ENCODE measurements at regions not wholly inside any gene's neighbourhood (a gene's known extent, or its start where the extent isn't known, plus 50 kb on each side); places are given as distances from the start of the nearest gene placed in this dataset.

GRCh38 chr5:17839848-17840247 is 205.6 kb downstream of the TAF11L14 start:
- intact Hi-C loops (cut with DNase I; ENCODE audit: low total_unique reads): no loop called here
- Histone ChIP-seq H3K27ac (no peak overlapping the region), H3K4me1 (no peaks in the 10 kb centered on the region), H3K36me3 (no peaks in the 10 kb centered on the region), H3K4me3 (no peak overlapping the region), H3K9me3 (peaks cover 0 to 4% of the 10 kb centered on the region in 2 donors), H3K27me3 (no peaks in the 10 kb centered on the region)
- no peak for DNase-seq (ENCODE audit: low spot score in 2 of 2)
- TF ChIP-seq CTCF (IDR thresholded peaks at IDR 0.05) (no peak), POLR2AphosphoS5 (IDR thresholded peaks at IDR 0.05) (no peak), POLR2A (IDR thresholded peaks at IDR 0.05) (no peak)

GRCh38 chr5:17846496-17846895 is 212.2 kb downstream of the TAF11L14 start:
- Histone ChIP-seq H3K27me3 (no peaks in the 10 kb centered on the region), H3K36me3 (no peaks in the 10 kb centered on the region), H3K27ac (no peak overlapping the region), H3K9me3 (no peaks in the 10 kb centered on the region), H3K4me3 (no peak overlapping the region), H3K4me1 (no peaks in the 10 kb centered on the region)
- intact Hi-C loops (cut with DNase I; ENCODE audit: low total_unique reads): no loop called here
- TF ChIP-seq CTCF (IDR thresholded peaks at IDR 0.05) (no peak), POLR2AphosphoS5 (IDR thresholded peaks at IDR 0.05) (no peak)
- DNase-seq (ENCODE audit: low spot score in 2 of 2): no peak

DNA sequence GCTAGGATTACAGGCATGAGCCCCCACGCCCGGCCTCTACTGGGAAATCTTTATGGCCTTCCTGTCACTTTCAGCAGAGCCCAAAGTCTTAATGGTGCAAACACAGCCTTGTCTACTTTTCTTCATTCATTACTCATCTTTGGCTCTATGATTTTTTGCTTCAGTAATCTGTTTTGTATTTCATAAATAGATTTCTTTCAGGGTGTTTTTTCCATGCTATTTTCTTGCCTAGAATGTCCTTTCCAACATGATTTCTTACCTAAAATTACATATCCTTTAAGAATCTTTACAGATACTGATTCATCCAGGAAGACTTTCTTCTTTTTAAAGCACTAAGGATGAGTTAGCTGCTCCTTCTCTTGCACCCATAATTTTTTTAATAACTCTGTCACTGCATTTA is 213.0 kb downstream of the TAF11L14 start:
- Histone ChIP-seq H3K4me1 (no peaks in the 10 kb centered on the region), H3K27ac (no peak overlapping the region), H3K36me3 (no peaks in the 10 kb centered on the region), H3K27me3 (no peaks in the 10 kb centered on the region), H3K9me3 (no peaks in the 10 kb centered on the region), H3K4me3 (no peak overlapping the region)
- intact Hi-C loops (cut with DNase I; ENCODE audit: low total_unique reads): no loop called here
- no peak for DNase-seq (ENCODE audit: low spot score in 2 of 2)
- TF ChIP-seq CTCF (IDR thresholded peaks at IDR 0.05) (no peak), POLR2A (IDR thresholded peaks at IDR 0.05) (no peak), POLR2AphosphoS5 (IDR thresholded peaks at IDR 0.05) (no peak)

- TF ChIP-seq CTCF (IDR thresholded peaks at IDR 0.05) (no peak), POLR2AphosphoS5 (IDR thresholded peaks at IDR 0.05) (no peak), POLR2A (IDR thresholded peaks at IDR 0.05) (no peak)
- intact Hi-C loops (cut with DNase I; ENCODE audit: low total_unique reads): no loop called here
- Histone ChIP-seq H3K4me3 (no peak overlapping the region), H3K4me1 (no peaks in the 10 kb centered on the region), H3K36me3 (no peaks in the 10 kb centered on the region), H3K9me3 (no peaks in the 10 kb centered on the region), H3K27me3 (no peaks in the 10 kb centered on the region), H3K27ac (no peak overlapping the region)
- DNase-seq (ENCODE audit: low spot score in 2 of 2): no peak
These were observed 217.9 kb downstream of the TAF11L14 start for GRCh38 chr5:17852111-17852510.

GRCh38 chr5:17852740-17853139 is 218.5 kb downstream of the TAF11L14 start:
- TF ChIP-seq CTCF (IDR thresholded peaks at IDR 0.05) (no peak), POLR2A (IDR thresholded peaks at IDR 0.05) (no peak)
- H3K9me3 ChIP-seq: no peaks in the 10 kb centered on the region
- H3K36me3 ChIP-seq: no peaks in the 10 kb centered on the region
- H3K4me3 ChIP-seq: no peak overlapping the region
- H3K4me1 ChIP-seq: no peaks in the 10 kb centered on the region
- no peak overlapping the region for H3K27ac ChIP-seq
- no peak for DNase-seq (ENCODE audit: low spot score in 2 of 2)
- intact Hi-C loops (cut with DNase I; ENCODE audit: low total_unique reads): no loop called here
- no peaks in the 10 kb centered on the region for H3K27me3 ChIP-seq

Measured in breast epithelium (tissue), 4 donors.